C4-2B (cell line): ENCODE measurements at regions not wholly inside any gene's neighbourhood (a gene's known extent, or its start where the extent isn't known, plus 50 kb on each side); places are given as distances from the start of the nearest gene placed in this dataset.
"Not testable (repeated sequence)": the region's sequence is repeated elsewhere in the genome, so short reads cannot be mapped to it uniquely, and the experiment has no call there.

ENCODE experiments used
- H3K27ac ChIP-seq: fragments of 450-650 bp; 2 replicates; pipeline ENCODE4 v1.5.1; 2017
- CTCF ChIP-seq: fragments of 450-650 bp; conservative IDR thresholded peaks from 2 replicates; pipeline ENCODE4 v1.5.1; 2017; ENCODE audit warnings: mild to moderate bottlenecking
- ZFX ChIP-seq: fragments of 450-650 bp; IDR thresholded peaks from 2 replicates; pipeline ENCODE4 v1.6.1; 2017

GRCh38 chr2:71923143-71923525, 224.5 kb downstream of the CYP26B1 start:
- H3K27ac ChIP-seq = no peak overlapping the region
- TF ChIP-seq ZFX = no peak
- TF ChIP-seq CTCF = no peak

- TF ChIP-seq CTCF (no peak), ZFX (no peak)
- no peak overlapping the region for H3K27ac ChIP-seq
Measured at GRCh38 chr2:71922499-71923142, 225.0 kb downstream of the CYP26B1 start.

GRCh38 chr2:71922091-71922490, 225.6 kb downstream of the CYP26B1 start:
- no peak overlapping the region for H3K27ac ChIP-seq
- no peak for TF ChIP-seq ZFX
- TF ChIP-seq CTCF = no peak

GRCh38 chr2:71920819-71921218, 226.8 kb downstream of the CYP26B1 start:
- H3K27ac ChIP-seq = not testable (repeated sequence)

GRCh38 chr2:71919708-71920107, 228.0 kb downstream of the CYP26B1 start:
- TF ChIP-seq CTCF = no peak
- no peak for TF ChIP-seq ZFX
- H3K27ac ChIP-seq = no peak overlapping the region

GRCh38 chr2:71910277-71910676, 237.4 kb downstream of the CYP26B1 start:
- no peak overlapping the region for H3K27ac ChIP-seq
- TF ChIP-seq CTCF (no peak), ZFX (no peak)

- no peak overlapping the region for H3K27ac ChIP-seq
- TF ChIP-seq CTCF = no peak
- no peak for TF ChIP-seq ZFX
Measured at GRCh38 chr2:71908798-71909197, 238.9 kb downstream of the CYP26B1 start.

GRCh38 chr2:71907503-71907902, 240.2 kb downstream of the CYP26B1 start:
- TF ChIP-seq CTCF (no peak), ZFX (no peak)
- no peak overlapping the region for H3K27ac ChIP-seq
